ENCODE measurements at regions not wholly inside any gene's neighbourhood (a gene's known extent, or its start where the extent isn't known, plus 50 kb on each side); places are given as distances from the start of the nearest gene placed in this dataset.

GRCh38 chr18:61965311-61965710 lies 72.5 kb upstream of the RNF152 start:
- TF ChIP-seq CTCF (IDR thresholded peaks at IDR 0.05) (no peak), POLR2AphosphoS5 (IDR thresholded peaks at IDR 0.05; ENCODE audit: insufficient read depth in 1 of 2, low read depth in 1 of 2) (no peak)

All from vagina (tissue), 2 donors.